Ectodermal cell (in vitro differentiated cells): ENCODE measurements at regions not wholly inside any gene's neighbourhood (a gene's known extent, or its start where the extent isn't known, plus 50 kb on each side); places are given as distances from the start of the nearest gene placed in this dataset.

Source experiments
- H3K27ac ChIP-seq: 2 replicates; pipeline ENCODE4 v1.7.0; 2013; ENCODE audit warnings: mild to moderate bottlenecking, low read depth, low read length; ENCODE audit not compliant: insufficient read depth, poor library complexity, severe bottlenecking
- H3K27me3 ChIP-seq: 2 replicates; pipeline ENCODE4 v1.7.0; 2013; ENCODE audit warnings: mild to moderate bottlenecking, low read length; ENCODE audit not compliant: insufficient read depth, control insufficient read depth, poor library complexity, severe bottlenecking
- H3K36me3 ChIP-seq: one replicate; pipeline ENCODE4 v1.7.0; 2013; ENCODE audit warnings: low read length; ENCODE audit not compliant: control insufficient read depth, insufficient read depth
- H3K4me1 ChIP-seq: one replicate; pipeline ENCODE4 v1.7.0; 2013; ENCODE audit warnings: low read length; ENCODE audit not compliant: control insufficient read depth, insufficient read depth
- H3K4me3 ChIP-seq: 2 replicates; pipeline ENCODE4 v1.7.0; 2013; ENCODE audit warnings: low read depth, low read length, control low read depth; ENCODE audit not compliant: insufficient read depth
- H3K9me3 ChIP-seq: 2 replicates; pipeline ENCODE4 v1.7.0; 2013; ENCODE audit warnings: mild to moderate bottlenecking, low read length, moderate library complexity; ENCODE audit not compliant: control insufficient read depth
- WGBS, 2 experiments: methylation state at CpG; one replicate each; pipeline ENCODE4 v1.1.7; 2013; ENCODE audit warnings: missing lambda C conversion rate in 2 of 2; 5-methylcytosine and 5-hydroxymethylcytosine counted together

DNA sequence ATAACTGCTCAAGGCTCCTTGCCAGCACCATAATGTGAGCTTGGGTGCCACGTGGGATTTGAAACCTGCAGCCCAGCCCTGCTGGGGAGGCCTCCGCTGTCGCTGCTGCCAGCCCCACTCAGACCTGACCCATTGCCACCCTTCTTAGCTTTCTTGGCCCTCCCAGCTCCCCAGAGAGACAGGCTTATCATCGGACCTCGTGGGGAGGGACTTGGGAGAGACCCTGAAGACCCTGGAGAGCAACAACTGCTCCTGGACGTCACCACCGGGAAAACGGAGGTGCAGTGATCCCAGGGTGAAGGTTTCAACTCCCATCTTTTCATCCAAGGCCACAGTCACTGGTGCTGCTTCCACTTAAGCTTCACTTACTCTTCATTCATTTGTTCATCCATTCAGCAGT lies 596.1 kb downstream of the PTPRU start:
- WGBS, 2 experiments: 82 to 89% methylated on average over 8 of the region's 8 CpGs
- no peaks in the 10 kb centered on the region for H3K4me1 ChIP-seq
- H3K27ac ChIP-seq: no peak overlapping the region
- no peak overlapping the region for H3K4me3 ChIP-seq
- no peaks in the 10 kb centered on the region for H3K27me3 ChIP-seq
- H3K9me3 ChIP-seq: no peaks in the 10 kb centered on the region
- H3K36me3 ChIP-seq: no peaks in the 10 kb centered on the region

DNA sequence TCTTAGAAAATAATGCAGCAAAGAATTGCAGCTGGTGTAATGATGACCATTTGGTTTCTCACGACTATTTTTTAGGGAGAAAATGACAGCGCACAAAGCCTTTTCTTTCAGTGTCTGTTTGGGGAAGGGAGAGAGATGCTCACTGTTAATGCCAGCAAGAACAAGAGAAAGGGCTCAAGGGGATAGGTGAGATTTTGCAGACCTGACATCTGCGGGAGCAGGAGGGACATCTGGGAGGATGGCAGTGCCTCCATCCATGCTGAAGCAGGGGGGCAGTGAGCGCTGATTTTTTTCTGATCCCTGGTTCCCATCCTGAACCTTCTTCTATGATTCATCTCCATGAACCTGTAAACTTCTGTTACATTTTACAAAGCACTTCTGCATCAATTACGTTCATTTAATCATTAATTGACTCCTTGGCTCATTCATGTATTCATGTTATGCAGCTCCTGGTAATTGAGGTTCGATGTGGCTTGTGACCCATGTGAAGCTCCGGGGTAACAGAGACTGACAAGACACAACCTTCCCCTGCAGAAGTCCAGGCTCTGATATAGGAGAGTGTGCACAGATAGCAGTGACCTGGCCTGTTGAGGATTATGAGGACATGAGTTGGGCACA lies 595.3 kb downstream of the PTPRU start:
- H3K9me3 ChIP-seq: no peaks in the 10 kb centered on the region
- H3K4me1 ChIP-seq: no peaks in the 10 kb centered on the region
- no peak overlapping the region for H3K27ac ChIP-seq
- no peaks in the 10 kb centered on the region for H3K27me3 ChIP-seq
- H3K4me3 ChIP-seq: no peak overlapping the region
- whole genome bisulfite sequencing, 2 experiments: 93% methylated on average over 7 of the region's 7 CpGs
- no peaks in the 10 kb centered on the region for H3K36me3 ChIP-seq

DNA sequence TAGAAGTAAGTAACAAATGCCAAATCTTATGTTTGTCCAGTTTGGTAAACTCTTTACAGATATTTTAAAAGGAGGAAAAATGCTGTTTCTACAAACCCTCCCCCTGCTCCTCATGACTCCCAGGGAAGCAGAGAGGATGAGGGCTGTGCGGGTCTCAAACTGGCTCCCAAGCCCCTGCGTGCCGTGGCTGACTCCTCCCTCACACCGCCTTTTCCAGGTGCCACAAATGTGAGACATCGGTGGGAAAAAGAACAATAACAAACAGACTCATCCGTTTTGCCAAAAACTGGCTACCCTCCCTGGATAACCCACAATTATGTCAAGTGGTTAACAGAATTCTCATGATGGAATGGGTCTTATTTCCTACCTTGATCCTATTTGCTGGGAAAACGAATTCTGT lies 594.6 kb downstream of the PTPRU start:
- Histone ChIP-seq H3K9me3 (no peaks in the 10 kb centered on the region), H3K4me1 (no peaks in the 10 kb centered on the region), H3K27me3 (no peaks in the 10 kb centered on the region), H3K36me3 (no peaks in the 10 kb centered on the region), H3K27ac (no peak overlapping the region), H3K4me3 (no peak overlapping the region)
- 89 to 90% methylated on average over 7 of the region's 7 CpGs for whole genome bisulfite sequencing, 2 experiments

DNA sequence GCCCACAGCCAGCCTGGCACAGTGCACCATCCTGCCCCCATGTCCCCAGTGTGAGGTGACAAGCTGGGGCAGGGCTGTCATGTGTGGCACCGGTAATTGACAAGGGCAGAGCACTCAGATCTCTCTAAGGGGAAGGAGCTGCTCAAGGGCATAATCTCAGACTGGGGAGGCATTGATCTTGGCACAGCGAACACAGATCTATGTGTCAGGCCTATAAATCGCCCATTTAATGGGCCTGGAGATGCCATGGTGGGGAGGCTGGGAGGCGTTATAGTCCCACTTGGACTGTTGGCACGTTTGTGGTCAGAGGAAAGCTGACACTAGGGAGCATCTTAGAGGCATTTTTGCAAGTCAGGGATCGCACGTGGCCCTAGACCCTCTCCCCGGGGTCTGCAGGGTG lies 594.1 kb downstream of the PTPRU start:
- no peaks in the 10 kb centered on the region for H3K9me3 ChIP-seq
- H3K36me3 ChIP-seq: no peaks in the 10 kb centered on the region
- 84% methylated on average over 8 of the region's 8 CpGs for WGBS, 2 experiments
- no peaks in the 10 kb centered on the region for H3K27me3 ChIP-seq
- H3K27ac ChIP-seq: no peak overlapping the region
- H3K4me3 ChIP-seq: no peak overlapping the region
- no peaks in the 10 kb centered on the region for H3K4me1 ChIP-seq

DNA sequence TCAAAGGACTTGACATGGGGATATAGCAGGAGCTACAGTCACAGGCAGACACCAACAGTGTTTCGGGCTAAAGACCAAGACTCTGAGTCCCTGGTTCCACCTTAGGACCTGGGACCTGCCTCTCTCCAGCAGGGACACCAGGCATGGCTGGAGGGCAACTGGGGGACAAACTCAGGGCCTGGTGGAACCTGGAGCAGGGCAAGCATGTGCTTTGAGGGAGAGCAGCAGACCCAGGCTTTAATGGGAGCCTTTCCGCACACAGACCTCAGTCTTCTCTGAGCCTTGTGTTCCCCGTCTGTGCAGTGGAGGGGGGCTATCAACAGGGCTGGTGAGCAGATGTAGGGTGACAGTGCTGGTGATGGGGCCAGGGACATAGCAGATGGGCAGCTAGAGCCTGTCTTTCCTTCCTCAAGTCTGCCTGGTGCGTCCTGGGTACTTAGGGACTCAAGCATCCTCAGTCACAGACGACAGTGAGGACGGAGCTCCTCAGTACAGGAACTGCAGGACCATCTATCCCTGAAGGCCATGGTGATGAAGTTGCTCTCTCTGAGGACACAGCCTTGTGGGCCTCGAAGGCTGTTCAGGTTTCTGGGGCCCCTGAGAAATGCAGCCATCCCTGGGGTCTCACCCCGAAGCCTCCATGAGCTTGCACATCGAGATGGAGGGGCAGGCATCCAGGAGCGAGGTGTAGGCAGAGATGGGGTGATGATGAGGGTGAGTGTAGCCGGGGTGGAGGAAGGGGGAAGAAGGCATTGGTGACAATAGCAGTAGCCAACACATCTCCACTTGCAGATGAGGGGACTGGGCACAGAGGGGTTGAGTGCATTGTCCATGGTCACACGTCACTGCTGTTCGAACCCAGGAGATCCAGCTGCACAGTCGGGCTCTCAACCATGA lies 593.4 kb downstream of the PTPRU start:
- Histone ChIP-seq H3K36me3 (no peaks in the 10 kb centered on the region), H3K4me1 (peaks cover under 1% of the 10 kb centered on the region), H3K4me3 (no peak overlapping the region), H3K27ac (no peak overlapping the region), H3K9me3 (no peaks in the 10 kb centered on the region), H3K27me3 (no peaks in the 10 kb centered on the region)
- WGBS, 2 experiments: 94% methylated on average over 14 of the region's 14 CpGs

DNA sequence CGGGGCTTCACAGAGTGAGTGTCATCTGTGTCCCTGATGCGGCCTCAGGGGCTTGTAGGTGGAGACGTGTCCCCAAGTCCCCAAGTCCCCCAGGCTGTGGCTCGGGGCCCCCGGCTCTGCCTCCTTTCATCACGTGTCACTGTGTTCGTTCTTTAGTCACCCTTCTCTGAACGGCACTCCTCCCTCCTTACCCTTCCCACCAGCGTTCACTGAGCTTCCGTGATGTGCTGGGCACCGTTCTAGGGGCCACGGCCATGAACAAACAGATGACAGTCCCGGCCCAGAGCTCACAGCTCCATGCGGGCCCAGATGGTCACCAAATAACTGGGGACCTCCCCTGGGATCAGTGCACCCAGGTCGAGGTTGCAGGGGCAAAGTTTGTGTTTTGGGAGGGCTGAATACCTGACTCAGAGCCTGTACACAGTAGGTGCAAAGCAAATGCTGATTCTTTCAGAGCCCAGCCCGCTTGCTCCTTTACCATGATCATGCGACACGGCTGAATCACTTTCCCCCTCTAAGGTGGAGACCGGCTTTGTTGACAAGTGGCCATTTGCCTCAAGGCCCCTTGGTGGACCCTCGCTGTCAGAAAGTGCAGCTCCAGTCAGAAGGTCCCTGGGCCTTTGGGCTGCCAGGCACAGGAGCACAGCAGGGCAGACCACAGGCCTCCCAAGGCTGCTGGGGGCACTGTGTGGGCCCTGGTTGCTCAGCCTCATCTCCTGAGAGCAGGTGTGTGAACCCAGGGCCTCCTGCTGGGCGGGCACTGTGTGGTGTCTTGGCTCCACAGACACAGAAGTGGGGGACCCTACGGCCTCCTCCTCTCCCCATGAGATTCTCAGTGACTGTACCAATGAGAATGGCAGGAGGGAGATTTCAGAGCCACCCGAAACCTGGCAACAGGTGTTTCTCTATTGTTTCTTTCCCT lies 592.5 kb downstream of the PTPRU start:
- H3K4me3 ChIP-seq: no peak overlapping the region
- H3K27me3 ChIP-seq: no peaks in the 10 kb centered on the region
- WGBS, 2 experiments: 90 to 93% methylated on average over 23 of the region's 23 CpGs

DNA sequence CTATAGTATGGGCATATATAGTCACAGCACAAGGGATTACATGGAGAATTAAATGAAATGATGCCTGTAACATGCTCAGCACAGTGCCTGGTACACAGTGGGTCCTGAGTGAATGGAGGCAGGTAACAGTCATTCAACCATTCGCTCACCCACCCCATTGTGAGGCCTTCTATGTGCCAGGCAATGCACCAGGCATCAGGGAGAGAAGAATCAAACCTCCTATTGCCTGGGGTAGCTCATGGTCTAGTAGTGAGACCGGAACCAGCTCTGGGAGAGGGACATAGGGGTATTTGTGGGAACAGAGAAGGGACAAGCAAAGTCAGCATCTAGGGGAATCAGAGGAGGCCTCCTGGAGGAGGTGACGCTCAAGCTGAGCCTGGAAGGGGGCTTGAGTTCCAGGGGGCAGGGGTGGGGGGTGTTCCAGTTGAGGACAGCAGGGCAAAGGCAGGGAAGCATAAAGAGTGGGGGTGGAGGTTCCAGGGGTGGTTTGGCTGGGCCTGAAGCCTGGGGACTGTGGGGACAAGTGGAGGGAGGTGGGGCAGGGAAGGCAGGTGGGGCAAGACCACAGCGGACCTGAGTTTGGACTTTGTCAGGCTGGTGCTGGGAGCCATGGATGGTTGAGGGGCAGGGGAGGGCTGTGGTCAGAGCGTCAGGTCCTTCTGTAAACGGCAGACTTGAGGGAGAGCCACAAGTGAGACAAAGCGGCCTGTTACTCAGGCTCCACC lies 591.6 kb downstream of the PTPRU start:
- 93% methylated on average over 7 of the region's 7 CpGs for WGBS, 2 experiments
- no peaks in the 10 kb centered on the region for H3K9me3 ChIP-seq
- peaks cover 7% of the 10 kb centered on the region for H3K4me1 ChIP-seq
- no peaks in the 10 kb centered on the region for H3K27me3 ChIP-seq
- H3K27ac ChIP-seq: no peak overlapping the region
- no peak overlapping the region for H3K4me3 ChIP-seq
- H3K36me3 ChIP-seq: no peaks in the 10 kb centered on the region

More for the DNA sequence above, 592.5 kb downstream of the PTPRU start:
- no peaks in the 10 kb centered on the region for H3K36me3 ChIP-seq
- H3K4me1 ChIP-seq: peaks cover 7% of the 10 kb centered on the region
- H3K27ac ChIP-seq: no peak overlapping the region
- H3K9me3 ChIP-seq: no peaks in the 10 kb centered on the region

DNA sequence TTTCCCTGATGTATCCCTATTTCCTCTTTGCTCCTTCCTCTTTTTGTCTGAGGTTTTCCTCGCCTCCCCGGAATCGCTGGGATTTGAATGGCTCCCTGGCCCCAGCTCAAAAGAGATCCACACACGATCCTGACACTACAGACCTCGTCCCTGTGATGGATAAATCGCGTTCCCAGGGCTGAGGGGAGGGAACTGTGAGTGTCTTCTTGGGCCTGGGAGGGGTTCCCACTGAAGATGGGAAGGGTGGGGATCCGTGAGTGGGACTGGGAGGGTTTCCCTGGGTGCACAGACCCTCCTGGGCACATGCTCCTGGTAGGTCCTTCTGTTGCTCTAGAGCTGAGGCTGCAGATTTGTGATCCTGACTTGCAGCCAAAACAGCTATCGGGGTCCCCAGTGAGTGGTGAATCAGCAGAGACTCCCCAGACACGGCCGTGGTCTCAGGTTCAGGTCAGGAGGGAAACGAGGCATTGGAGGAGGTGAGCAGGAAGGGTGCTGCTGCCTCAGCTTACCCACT lies 591.0 kb downstream of the PTPRU start:
- 89 to 93% methylated on average over 12 of the region's 12 CpGs for WGBS, 2 experiments
- Histone ChIP-seq H3K4me3 (no peak overlapping the region), H3K27me3 (no peaks in the 10 kb centered on the region), H3K27ac (no peak overlapping the region), H3K9me3 (no peaks in the 10 kb centered on the region), H3K36me3 (no peaks in the 10 kb centered on the region), H3K4me1 (peaks cover 7% of the 10 kb centered on the region)

DNA sequence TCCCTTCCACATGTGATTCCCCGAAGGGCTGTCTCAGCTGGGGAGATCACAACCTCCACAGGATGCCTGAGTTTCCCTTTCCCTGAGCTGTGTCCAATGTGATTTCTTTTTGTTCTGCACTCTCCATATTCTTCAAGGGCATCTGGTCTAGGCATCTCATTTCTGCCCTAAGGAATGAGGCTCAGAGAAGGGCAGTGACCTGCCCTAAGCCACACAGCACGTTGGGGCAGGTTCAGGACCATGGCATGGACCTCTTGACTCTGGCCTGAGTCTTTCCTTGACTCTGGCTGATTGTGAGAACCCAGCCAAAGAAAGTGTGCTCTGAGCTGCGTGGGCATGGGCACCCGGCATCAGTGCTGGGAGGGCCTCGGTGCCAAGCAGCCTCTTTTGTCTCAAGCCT lies 590.3 kb downstream of the PTPRU start:
- no peaks in the 10 kb centered on the region for H3K36me3 ChIP-seq
- H3K27me3 ChIP-seq: no peaks in the 10 kb centered on the region
- 87 to 93% methylated on average over 5 of the region's 5 CpGs for WGBS, 2 experiments
- no peak overlapping the region for H3K4me3 ChIP-seq
- no peak overlapping the region for H3K27ac ChIP-seq
- no peaks in the 10 kb centered on the region for H3K9me3 ChIP-seq
- H3K4me1 ChIP-seq: peaks cover 7% of the 10 kb centered on the region
